SK-N-SH (cell line): ENCODE measurements at regions not wholly inside any gene's neighbourhood (a gene's known extent, or its start where the extent isn't known, plus 50 kb on each side); places are given as distances from the start of the nearest gene placed in this dataset.

Source experiments
- CTCF ChIA-PET: fragments of 300-600, 350-600 bp; formaldehyde crosslinking; extraction: SDS; loops from one replicate; lab custom pipeline; 2021; lab: Yijun Ruan, JAX
- POLR2A ChIA-PET: fragments of 350-600 bp; sonication (Branson Sonifier 250); formaldehyde crosslinking; extraction: SDS; loops from one replicate; lab custom pipeline; 2020; ENCODE audit warnings: antibody characterized with exemption, inconsistent platforms; lab: Yijun Ruan, JAX
- DNase-seq: peaks from one replicate; pipeline ENCODE4 v3.0.0; 2012
- H2AFZ ChIP-seq: fragments of 200-600 bp; sonication (generic); 2 replicates; pipeline ENCODE4 v1.8.1; 2016; ENCODE audit warnings: antibody characterized with exemption, mild to moderate bottlenecking, low read depth
- H3F3A ChIP-seq: fragments of 200-600 bp; sonication (generic); replicated peaks from 2 replicates; pipeline ENCODE3; 2016; ENCODE audit warnings: antibody characterized with exemption, mild to moderate bottlenecking; ENCODE audit not compliant: insufficient read depth
- H3K27ac ChIP-seq, 2 experiments: fragments of 200-500 bp in 1 of 2; fragments of 200-600 bp in 1 of 2; sonication (Bioruptor generic) in 1 of 2; sonication (generic), shearing (Covaris generic) in 1 of 2; 2 replicates each; pipeline versions ENCODE4 v1.5.1 to v1.6.1; 2014 to 2016; ENCODE audit warnings: low read depth in 2 of 2, inconsistent platforms in 1 of 2, low read length in 1 of 2, mild to moderate bottlenecking in 1 of 2, mixed read lengths in 1 of 2
- H3K27me3 ChIP-seq: fragments of 200-600 bp; sonication (generic), shearing (Covaris generic); 2 replicates; pipeline ENCODE4 v1.6.1; 2016; ENCODE audit warnings: mixed run types; ENCODE audit not compliant: insufficient read depth
- H3K36me3 ChIP-seq, 2 experiments: fragments of 200-500 bp in 1 of 2; fragments of 200-600 bp in 1 of 2; sonication (Bioruptor generic) in 1 of 2; sonication (generic) in 1 of 2; replicated peaks in 1 of 2; 2 replicates each; pipeline versions ENCODE3 to v1.5.1; 2014 to 2016; ENCODE audit warnings: low read length in 1 of 2, mild to moderate bottlenecking in 1 of 2; ENCODE audit not compliant: insufficient read depth in 2 of 2, control insufficient read depth in 1 of 2
- H3K4me1 ChIP-seq, 2 experiments: fragments of 200-500 bp in 1 of 2; fragments of 200-600 bp in 1 of 2; sonication (Bioruptor generic) in 1 of 2; sonication (generic), shearing (Covaris generic) in 1 of 2; 2 replicates each; pipeline versions ENCODE4 v1.5.1 to v1.6.1; 2014 to 2016; ENCODE audit warnings: low read depth in 1 of 2, low read length in 1 of 2, mixed run types in 1 of 2; ENCODE audit not compliant: insufficient read depth in 2 of 2, control insufficient read depth in 1 of 2
- H3K4me2 ChIP-seq: fragments of 200-600 bp; sonication (generic), shearing (Covaris generic); 2 replicates; pipeline ENCODE4 v1.6.1; 2017; ENCODE audit warnings: mixed run types
- H3K4me3 ChIP-seq, 2 experiments: fragments of 200-500 bp in 1 of 2; fragments of 200-600 bp in 1 of 2; sonication (Bioruptor generic) in 1 of 2; sonication (generic), shearing (Covaris generic) in 1 of 2; 2 replicates each; pipeline versions ENCODE4 v1.5.1 to v1.8.1; 2014 to 2016; ENCODE audit warnings: low read depth in 2 of 2, inconsistent platforms in 1 of 2, low read length in 1 of 2, mild to moderate bottlenecking in 1 of 2, mixed read lengths in 1 of 2, moderate library complexity in 1 of 2
- H3K79me2 ChIP-seq: fragments of 200-600 bp; sonication (generic); 2 replicates; pipeline ENCODE4 v1.8.1; 2017; ENCODE audit warnings: mild to moderate bottlenecking; ENCODE audit not compliant: insufficient read depth
- H3K9ac ChIP-seq: fragments of 200-600 bp; sonication (generic); 2 replicates; pipeline ENCODE4 v1.6.1; 2017; ENCODE audit warnings: mixed run types
- H3K9me2 ChIP-seq: fragments of 200-600 bp; sonication (generic); 2 replicates; pipeline ENCODE4 v1.6.1; 2017; ENCODE audit warnings: mixed run types
- H3K9me3 ChIP-seq: fragments of 200-600 bp; sonication (generic); 2 replicates; pipeline ENCODE4 v1.6.1; 2017; ENCODE audit warnings: mixed run types, mild to moderate bottlenecking, moderate library complexity
- H4K20me1 ChIP-seq: fragments of 200-600 bp; sonication (generic); 2 replicates; pipeline ENCODE4 v1.6.1; 2017; ENCODE audit warnings: mild to moderate bottlenecking, mixed run types; ENCODE audit not compliant: insufficient read depth
- CHD2 ChIP-seq: fragments of 150-350 bp; IDR thresholded peaks from 2 replicates; pipeline ENCODE4 v1.6.1; 2018; ENCODE audit warnings: low read length; ENCODE audit not compliant: partially characterized antibody
- ELF1 ChIP-seq: IDR thresholded peaks from 2 replicates; pipeline ENCODE4 v1.4.0; 2012
- EP300 ChIP-seq, 2 experiments: IDR thresholded peaks; 2 replicates each; pipeline versions ENCODE4 v1.4.0 to v1.6.1; 2012; ENCODE audit warnings: borderline replicate concordance in 1 of 2, low read depth in 1 of 2, low read length in 1 of 2
- EZH2phosphoT487 ChIP-seq: fragments of 200-600 bp; sonication (generic); IDR thresholded peaks from 2 replicates; pipeline ENCODE4 v1.6.1; 2017; ENCODE audit warnings: low read depth, mixed run types, mild to moderate bottlenecking, antibody characterized with exemption, moderate library complexity, borderline replicate concordance
- FOSL2 ChIP-seq: IDR thresholded peaks from 2 replicates; pipeline ENCODE4 v1.4.0; 2012; ENCODE audit warnings: low read depth, mild to moderate bottlenecking, moderate library complexity, borderline replicate concordance
- FOXJ3 ChIP-seq: sonication (generic); formaldehyde crosslinking; IDR thresholded peaks from 2 replicates; pipeline ENCODE4 v1.5.1; 2020; ENCODE audit warnings: mild to moderate bottlenecking, missing genetic modification reagents
- FOXM1 ChIP-seq: IDR thresholded peaks from 2 replicates; pipeline ENCODE4 v1.4.0; 2012; ENCODE audit warnings: low read depth, mild to moderate bottlenecking
- GATA2 ChIP-seq: sonication (generic); formaldehyde crosslinking; IDR thresholded peaks from 2 replicates; pipeline ENCODE4 v1.5.0; 2020; ENCODE audit warnings: mild to moderate bottlenecking, missing genetic modification reagents
- JUND ChIP-seq: IDR thresholded peaks from 2 replicates; pipeline ENCODE4 v1.4.0; 2012
- MEF2A ChIP-seq: IDR thresholded peaks from 2 replicates; pipeline ENCODE4 v1.4.0; 2012; ENCODE audit warnings: low read depth, borderline replicate concordance
- MXI1 ChIP-seq: IDR thresholded peaks from 2 replicates; pipeline ENCODE4 v1.6.1; 2012; ENCODE audit warnings: mild to moderate bottlenecking, low read depth, low read length, improper control_type of control experiment
- NRF1 ChIP-seq: IDR thresholded peaks from 2 replicates; pipeline ENCODE4 v1.6.1; 2012; ENCODE audit warnings: low read depth, mild to moderate bottlenecking, low read length
- POLR2AphosphoS5 ChIP-seq: IDR thresholded peaks from 2 replicates; pipeline ENCODE4 v1.6.1; 2012; ENCODE audit warnings: low read depth, low read length
- RAD21 ChIP-seq: IDR thresholded peaks from 2 replicates; pipeline ENCODE4 v1.6.1; 2012; ENCODE audit warnings: mild to moderate bottlenecking, low read length
- RCOR1 ChIP-seq: fragments of 150-350 bp; IDR thresholded peaks from 2 replicates; pipeline ENCODE4 v1.6.1; 2017; ENCODE audit warnings: antibody characterized with exemption, low read length
- RFX5 ChIP-seq: IDR thresholded peaks from 2 replicates; pipeline ENCODE4 v1.6.1; 2012; ENCODE audit warnings: mild to moderate bottlenecking, improper control_type of control experiment, low read length
- RXRA ChIP-seq: IDR thresholded peaks from 2 replicates; pipeline ENCODE4 v1.4.0; 2012; ENCODE audit warnings: low read depth, mild to moderate bottlenecking, borderline replicate concordance
- SIN3A ChIP-seq: IDR thresholded peaks from 2 replicates; pipeline ENCODE4 v1.6.1; 2012; ENCODE audit warnings: low read depth, mild to moderate bottlenecking, low read length, moderate library complexity, borderline replicate concordance
- SMC3 ChIP-seq: IDR thresholded peaks from 2 replicates; pipeline ENCODE4 v1.6.1; 2012; ENCODE audit warnings: low read depth, low read length, improper control_type of control experiment
- TAF1 ChIP-seq: IDR thresholded peaks from 2 replicates; pipeline ENCODE4 v1.6.1; 2012; ENCODE audit warnings: low read depth, mild to moderate bottlenecking, low read length, moderate library complexity, borderline replicate concordance
- TCF12 ChIP-seq: IDR thresholded peaks from 2 replicates; pipeline ENCODE4 v1.4.0; 2012
- TEAD4 ChIP-seq: IDR thresholded peaks from 2 replicates; pipeline ENCODE4 v1.4.0; 2012; ENCODE audit warnings: mild to moderate bottlenecking, borderline replicate concordance; ENCODE audit not compliant: insufficient read depth
- WGBS: methylation state at CpG from one replicate; pipeline ENCODE4 v1.1.6; 2017; ENCODE audit warnings: low lambda C conversion rate; 5-methylcytosine and 5-hydroxymethylcytosine counted together
- TF ChIP-seq, protein P1 (sequence below): fragments of 200-600 bp; sonication (generic); IDR thresholded peaks from 2 replicates; pipeline ENCODE4 v1.6.1; 2017; ENCODE audit warnings: antibody characterized with exemption, mild to moderate bottlenecking, moderate library complexity
- TF ChIP-seq, protein P2 (sequence below): IDR thresholded peaks from 2 replicates; pipeline ENCODE4 v1.4.0; 2012; ENCODE audit warnings: low read depth
- TF ChIP-seq, protein P3 (sequence below): IDR thresholded peaks from 2 replicates; pipeline ENCODE4; 2012
- TF ChIP-seq, protein P4 (sequence below): fragments of 150-350 bp; IDR thresholded peaks from 2 replicates; pipeline ENCODE4 v1.6.1; 2017; ENCODE audit warnings: antibody characterized with exemption, low read length, low read depth, borderline replicate concordance
- TF ChIP-seq, protein P5 (sequence below): IDR thresholded peaks from 2 replicates; pipeline ENCODE4 v1.4.0; 2012; ENCODE audit warnings: low read depth, borderline replicate concordance

DNA sequence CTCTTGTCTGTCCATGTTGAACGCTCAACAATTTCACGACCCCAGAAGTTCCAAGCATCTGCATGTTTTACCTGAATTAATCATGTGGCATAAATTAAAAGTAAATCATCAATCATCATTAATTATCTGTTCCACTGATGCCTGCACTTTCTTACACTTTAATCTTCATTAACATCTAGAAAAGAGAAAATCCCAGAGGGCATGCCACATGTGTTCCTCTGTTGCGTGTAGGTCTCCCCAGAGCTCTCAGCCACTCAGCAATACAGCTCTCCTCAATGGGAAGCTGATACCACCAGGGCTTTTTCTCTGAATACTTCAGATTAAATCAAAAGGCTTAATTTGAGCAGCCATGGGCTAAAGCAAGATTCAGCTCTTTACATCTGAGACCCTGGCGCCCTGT, 722.4 kb upstream of the TENM3 start:
- H3K9me3 ChIP-seq, result no peaks in the 10 kb centered on the region
- H3K4me1 ChIP-seq, result peaks cover 0 to 12% of the 10 kb centered on the region in 2 experiments; a peak in 2 of 4 replicates
- H3K27ac ChIP-seq, result no peak overlapping the region
- H3K9ac ChIP-seq, result no peak overlapping the region
- DNase-seq, result peak; percentile 63
- H2AFZ ChIP-seq, result no peak overlapping the region
- H4K20me1 ChIP-seq, result no peaks in the 10 kb centered on the region
- H3K27me3 ChIP-seq, result no peaks in the 10 kb centered on the region
- H3K4me2 ChIP-seq, result no peak overlapping the region
- no peaks in the 10 kb centered on the region for H3F3A ChIP-seq
- ChIA-PET POLR2A (no interaction called here), CTCF (interaction anchor here (1.0 to 2.6 kb wide), 5 partner anchors 299 to 693 kb away, joined by 3 to 17 read pairs (median 3); no protein-coding TSS in a partner anchor)
- H3K36me3 ChIP-seq, result no peaks in the 10 kb centered on the region
- 67% methylated on average over 4 of the region's 4 CpGs for WGBS
- H3K9me2 ChIP-seq, result no peaks in the 10 kb centered on the region
- no peak overlapping the region for H3K4me3 ChIP-seq
- peak; percentile 82 for TF ChIP-seq RCOR1
- TF ChIP-seq FOXJ3 (CRISPR knock-in tag), result no peak
- peak; percentile 12 for TF ChIP-seq CHD2
- peak in 1 of 2 experiments; percentile 87; a peak in 2 of 4 replicates for TF ChIP-seq EP300 (IDR thresholded peaks at IDR 0.05; ENCODE audit: borderline replicate concordance in 1 of 2, low read depth in 1 of 2, low read length in 1 of 2)
- TF ChIP-seq, protein P1, sequence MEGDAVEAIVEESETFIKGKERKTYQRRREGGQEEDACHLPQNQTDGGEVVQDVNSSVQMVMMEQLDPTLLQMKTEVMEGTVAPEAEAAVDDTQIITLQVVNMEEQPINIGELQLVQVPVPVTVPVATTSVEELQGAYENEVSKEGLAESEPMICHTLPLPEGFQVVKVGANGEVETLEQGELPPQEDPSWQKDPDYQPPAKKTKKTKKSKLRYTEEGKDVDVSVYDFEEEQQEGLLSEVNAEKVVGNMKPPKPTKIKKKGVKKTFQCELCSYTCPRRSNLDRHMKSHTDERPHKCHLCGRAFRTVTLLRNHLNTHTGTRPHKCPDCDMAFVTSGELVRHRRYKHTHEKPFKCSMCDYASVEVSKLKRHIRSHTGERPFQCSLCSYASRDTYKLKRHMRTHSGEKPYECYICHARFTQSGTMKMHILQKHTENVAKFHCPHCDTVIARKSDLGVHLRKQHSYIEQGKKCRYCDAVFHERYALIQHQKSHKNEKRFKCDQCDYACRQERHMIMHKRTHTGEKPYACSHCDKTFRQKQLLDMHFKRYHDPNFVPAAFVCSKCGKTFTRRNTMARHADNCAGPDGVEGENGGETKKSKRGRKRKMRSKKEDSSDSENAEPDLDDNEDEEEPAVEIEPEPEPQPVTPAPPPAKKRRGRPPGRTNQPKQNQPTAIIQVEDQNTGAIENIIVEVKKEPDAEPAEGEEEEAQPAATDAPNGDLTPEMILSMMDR, result no peak
- TF ChIP-seq MEF2A, result no peak
- no peak for TF ChIP-seq RXRA
- TF ChIP-seq JUND, result no peak
- TF ChIP-seq SIN3A, result no peak
- 0 out of 2 replicates have a peak, but pooled peaks have one; percentile 7 for TF ChIP-seq RAD21
- TF ChIP-seq FOSL2, result no peak
- TF ChIP-seq MXI1, result 0 out of 2 replicates have a peak, but pooled peaks have one; percentile 29
- TF ChIP-seq, protein P2, sequence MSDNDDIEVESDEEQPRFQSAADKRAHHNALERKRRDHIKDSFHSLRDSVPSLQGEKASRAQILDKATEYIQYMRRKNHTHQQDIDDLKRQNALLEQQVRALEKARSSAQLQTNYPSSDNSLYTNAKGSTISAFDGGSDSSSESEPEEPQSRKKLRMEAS, result no peak
- TF ChIP-seq RFX5, result no peak
- no peak for TF ChIP-seq ELF1
- TF ChIP-seq, protein P3, sequence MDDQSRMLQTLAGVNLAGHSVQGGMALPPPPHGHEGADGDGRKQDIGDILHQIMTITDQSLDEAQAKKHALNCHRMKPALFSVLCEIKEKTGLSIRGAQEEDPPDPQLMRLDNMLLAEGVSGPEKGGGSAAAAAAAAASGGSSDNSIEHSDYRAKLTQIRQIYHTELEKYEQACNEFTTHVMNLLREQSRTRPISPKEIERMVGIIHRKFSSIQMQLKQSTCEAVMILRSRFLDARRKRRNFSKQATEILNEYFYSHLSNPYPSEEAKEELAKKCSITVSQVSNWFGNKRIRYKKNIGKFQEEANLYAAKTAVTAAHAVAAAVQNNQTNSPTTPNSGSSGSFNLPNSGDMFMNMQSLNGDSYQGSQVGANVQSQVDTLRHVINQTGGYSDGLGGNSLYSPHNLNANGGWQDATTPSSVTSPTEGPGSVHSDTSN, result no peak
- TF ChIP-seq FOXM1, result no peak
- no peak for TF ChIP-seq POLR2AphosphoS5
- TF ChIP-seq NRF1, result no peak
- no peak for TF ChIP-seq EZH2phosphoT487
- peak; percentile 74 for TF ChIP-seq GATA2 (CRISPR knock-in tag)
- TF ChIP-seq, protein P4, sequence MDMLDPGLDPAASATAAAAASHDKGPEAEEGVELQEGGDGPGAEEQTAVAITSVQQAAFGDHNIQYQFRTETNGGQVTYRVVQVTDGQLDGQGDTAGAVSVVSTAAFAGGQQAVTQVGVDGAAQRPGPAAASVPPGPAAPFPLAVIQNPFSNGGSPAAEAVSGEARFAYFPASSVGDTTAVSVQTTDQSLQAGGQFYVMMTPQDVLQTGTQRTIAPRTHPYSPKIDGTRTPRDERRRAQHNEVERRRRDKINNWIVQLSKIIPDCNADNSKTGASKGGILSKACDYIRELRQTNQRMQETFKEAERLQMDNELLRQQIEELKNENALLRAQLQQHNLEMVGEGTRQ, result no peak
- TF ChIP-seq, protein P5, sequence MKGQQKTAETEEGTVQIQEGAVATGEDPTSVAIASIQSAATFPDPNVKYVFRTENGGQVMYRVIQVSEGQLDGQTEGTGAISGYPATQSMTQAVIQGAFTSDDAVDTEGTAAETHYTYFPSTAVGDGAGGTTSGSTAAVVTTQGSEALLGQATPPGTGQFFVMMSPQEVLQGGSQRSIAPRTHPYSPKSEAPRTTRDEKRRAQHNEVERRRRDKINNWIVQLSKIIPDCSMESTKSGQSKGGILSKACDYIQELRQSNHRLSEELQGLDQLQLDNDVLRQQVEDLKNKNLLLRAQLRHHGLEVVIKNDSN, result no peak
- TF ChIP-seq TAF1, result no peak
- TF ChIP-seq TCF12, result no peak
- TF ChIP-seq SMC3, result no peak
- TF ChIP-seq TEAD4, result no peak
- no peaks in the 10 kb centered on the region for H3K79me2 ChIP-seq
